Kidney tubule cell (primary cell): ENCODE measurements at regions not wholly inside any gene's neighbourhood (a gene's known extent, or its start where the extent isn't known, plus 50 kb on each side); places are given as distances from the start of the nearest gene placed in this dataset.
"Not testable (repeated sequence)": the region's sequence is repeated elsewhere in the genome, so short reads cannot be mapped to it uniquely, and the experiment has no call there.

Experiments used
- DNase-seq: peaks from one replicate; pipeline ENCODE4 v3.0.0-alpha.2; 2018; ENCODE audit warnings: low spot score

GRCh38 chr3:181264486-181264885, 274.9 kb upstream of the DNAJC19 start:
- no peak for DNase-seq

DNA sequence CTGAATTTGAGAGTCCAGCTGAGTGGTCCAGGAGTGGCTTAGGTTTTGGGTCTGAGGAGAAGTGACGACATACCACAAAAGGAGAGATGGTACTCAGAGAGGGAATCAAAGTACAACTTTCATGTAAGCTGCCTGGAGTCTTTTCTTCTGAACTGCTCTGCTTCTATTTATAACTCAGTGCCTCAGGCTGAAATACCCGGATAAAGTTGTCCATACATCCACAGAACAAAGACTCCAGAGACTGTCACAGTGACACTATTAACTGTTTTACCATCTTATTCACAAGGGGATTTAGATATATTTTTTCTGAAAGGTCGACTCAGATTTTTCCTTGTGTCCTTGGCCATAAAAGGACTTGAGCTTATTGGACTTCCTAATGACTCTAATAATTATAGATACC, 264.3 kb upstream of the DNAJC19 start:
- no peak for DNase-seq

GRCh38 chr3:181252631-181253030, 263.1 kb upstream of the DNAJC19 start:
- DNase-seq, result no peak

- DNase-seq, result no peak
Observed at GRCh38 chr3:181250714-181251113, 261.2 kb upstream of the DNAJC19 start.

DNA sequence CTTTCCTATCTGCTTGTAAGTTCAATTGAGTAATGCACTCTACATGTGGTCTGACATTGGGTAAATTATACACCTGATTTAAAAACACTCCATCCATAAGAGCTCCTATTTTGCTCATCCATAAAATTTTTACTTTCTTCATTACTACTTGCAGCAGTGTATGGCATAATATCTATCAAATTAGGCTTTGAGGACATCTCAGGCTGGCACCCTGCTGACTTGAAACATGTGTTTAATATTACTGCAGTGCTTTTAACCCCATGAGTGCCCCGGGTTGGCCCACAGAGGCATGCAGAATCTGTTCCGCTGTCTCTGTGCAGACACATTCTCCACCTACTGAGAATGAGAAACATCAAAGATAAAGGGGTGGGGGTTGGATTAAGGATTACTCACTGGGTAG, 249.9 kb upstream of the DNAJC19 start:
- no peak for DNase-seq

- DNase-seq, result no peak
Observed at GRCh38 chr3:181230258-181230657, 240.7 kb upstream of the DNAJC19 start.

GRCh38 chr3:181213347-181213746, 223.8 kb upstream of the DNAJC19 start:
- no peak for DNase-seq

DNA sequence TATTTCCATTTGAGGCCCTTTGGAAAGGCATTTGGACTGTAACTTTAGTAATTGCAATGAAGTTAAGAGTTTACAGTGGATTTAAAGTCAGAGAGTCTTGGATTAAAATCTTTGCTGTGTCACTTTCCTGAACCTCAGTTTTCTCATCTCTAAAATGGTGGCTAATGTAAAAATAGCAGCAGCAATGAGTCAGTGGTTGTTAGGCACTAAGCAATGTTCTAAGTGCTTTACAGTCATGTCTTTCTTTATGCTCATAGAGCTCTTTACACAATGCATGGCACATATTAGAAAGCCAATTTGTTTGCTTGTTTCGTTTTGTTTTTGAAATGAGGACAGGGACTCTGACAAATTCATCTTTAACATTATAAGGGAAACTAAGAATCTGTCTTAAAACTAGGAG, 222.7 kb upstream of the DNAJC19 start:
- DNase-seq, result no peak

- peak; percentile 17 for DNase-seq
Observed at GRCh38 chr3:181210275-181210674, 220.7 kb upstream of the DNAJC19 start.

GRCh38 chr3:181189556-181189955, 200.0 kb upstream of the DNAJC19 start:
- DNase-seq, result no peak

DNA sequence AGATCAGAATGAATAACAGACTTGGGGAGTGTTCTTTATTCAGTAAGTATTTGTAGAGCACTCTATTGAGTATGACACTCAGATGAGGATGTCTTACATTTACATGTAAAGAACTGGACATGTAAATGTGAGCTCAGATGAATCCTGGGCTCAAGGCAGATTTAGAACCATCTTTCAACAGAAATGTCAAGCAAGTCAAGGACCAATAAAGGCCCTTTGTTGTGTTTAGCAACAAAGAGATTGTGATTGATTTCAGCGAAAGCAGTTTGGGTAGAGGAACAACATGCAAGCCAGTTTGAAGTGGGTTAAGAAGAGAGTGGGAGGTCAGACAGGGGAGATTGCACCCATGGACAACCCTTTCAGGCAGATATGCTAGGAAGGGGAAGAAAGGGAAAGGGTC, 194.2 kb upstream of the DNAJC19 start:
- no peak for DNase-seq

GRCh38 chr3:181183057-181183456, 193.5 kb upstream of the DNAJC19 start:
- DNase-seq, result not testable (repeated sequence)

DNA sequence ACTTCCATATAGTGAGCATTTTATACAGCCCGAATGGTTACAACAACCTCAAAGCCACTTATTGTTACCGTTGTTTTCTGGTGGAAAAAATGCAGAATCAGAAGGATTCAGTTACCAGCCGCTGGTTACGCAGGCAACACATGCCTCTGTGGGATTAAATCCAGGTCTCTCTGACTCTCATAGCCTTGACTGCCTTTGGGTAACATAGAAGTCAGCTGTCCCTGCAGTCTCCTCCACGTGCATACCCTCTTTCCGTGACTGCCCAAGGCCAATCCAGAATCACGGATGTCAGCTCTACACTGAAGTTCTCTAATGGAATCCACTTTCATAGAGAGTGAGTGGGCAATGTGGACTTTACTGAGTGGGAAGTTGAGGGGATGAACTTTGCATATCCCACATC, 189.5 kb upstream of the DNAJC19 start:
- DNase-seq, result no peak

DNA sequence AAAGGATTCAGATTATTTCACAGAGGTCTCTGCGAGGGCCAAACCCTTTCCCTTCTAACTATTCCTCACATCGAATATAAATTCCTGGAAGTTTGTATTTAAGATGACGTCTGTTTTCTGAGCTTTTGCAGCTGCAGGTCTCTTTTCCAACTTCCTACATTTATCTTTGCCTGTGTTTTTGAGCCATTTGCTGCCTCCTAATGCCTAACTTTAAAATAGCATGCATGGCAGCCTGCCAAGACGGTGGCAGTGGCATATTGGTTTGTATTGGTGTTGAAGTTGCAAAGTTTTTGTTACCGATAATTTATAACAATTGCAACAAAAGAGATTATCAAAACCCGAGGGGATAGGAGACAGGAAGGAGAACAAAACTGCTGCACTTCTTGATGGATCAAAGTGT, 187.1 kb upstream of the DNAJC19 start:
- peak; percentile 59 for DNase-seq

DNA sequence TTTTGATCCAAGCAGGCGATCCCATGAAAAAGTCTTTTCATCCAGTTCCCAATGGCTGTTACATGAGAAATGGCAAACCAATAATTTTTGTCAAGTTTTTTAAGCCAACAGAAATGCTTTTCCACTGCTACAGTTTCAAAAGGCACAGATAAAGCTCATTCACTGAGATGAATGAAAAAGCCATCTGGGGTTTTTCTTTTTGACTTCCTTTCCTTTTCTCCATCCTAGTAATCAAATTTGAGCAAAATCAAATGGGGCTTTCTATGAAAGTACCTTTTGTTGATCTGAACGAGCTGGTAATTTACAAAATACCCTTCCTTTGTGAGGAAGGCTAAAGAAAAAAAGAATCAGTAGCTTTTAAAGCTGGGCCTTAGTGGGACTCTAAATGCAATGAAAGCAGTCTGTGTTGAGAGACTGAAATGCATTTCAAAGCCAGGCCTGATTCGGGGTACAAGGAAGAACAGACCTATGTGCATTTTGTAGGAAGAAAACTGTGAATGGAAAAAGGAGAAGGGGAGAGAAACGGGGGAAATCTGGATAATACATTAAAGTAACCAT, 185.2 kb upstream of the DNAJC19 start:
- no peak for DNase-seq

DNA sequence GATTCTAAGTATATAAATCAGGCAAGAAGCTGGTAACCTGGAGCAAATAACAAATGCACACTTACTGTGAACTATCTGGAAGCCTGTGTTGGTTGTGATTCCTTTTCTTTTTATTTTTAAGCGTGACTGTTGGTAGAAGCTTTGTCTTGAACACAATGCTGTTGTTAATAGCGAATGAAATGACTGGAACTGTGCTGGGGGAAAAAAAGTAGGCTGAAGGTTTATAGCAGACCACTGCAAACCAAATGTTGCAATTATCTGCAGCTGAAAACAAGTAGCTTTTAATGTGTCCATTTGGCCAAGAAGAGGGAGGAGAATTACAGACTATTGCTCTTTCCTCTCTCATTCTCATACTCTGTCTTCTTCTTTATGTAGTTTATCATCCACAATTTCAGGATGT, 184.5 kb upstream of the DNAJC19 start:
- DNase-seq, result no peak

GRCh38 chr3:181173227-181173626, 183.7 kb upstream of the DNAJC19 start:
- no peak for DNase-seq

DNA sequence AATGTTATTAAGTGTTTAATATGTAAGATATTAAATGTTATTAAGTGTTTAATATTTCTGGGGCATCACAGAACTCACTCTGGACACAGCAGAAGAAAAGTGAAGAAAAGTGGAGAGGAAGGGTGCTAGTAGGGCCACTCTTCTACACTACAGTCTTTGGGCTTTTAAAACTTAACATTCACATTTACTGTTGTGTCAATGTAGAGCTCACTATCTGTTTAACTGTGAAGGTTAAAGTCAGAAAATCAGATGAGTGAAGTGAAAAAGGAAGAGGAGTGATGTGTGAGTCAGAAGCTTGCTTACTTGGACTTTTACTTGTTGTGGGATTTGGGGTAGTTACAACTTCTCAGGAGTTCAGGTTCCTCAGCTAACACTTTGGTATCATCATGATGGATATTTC, 145.3 kb upstream of the DNAJC19 start:
- peak; percentile 1 for DNase-seq

GRCh38 chr3:181133832-181134231, 144.3 kb upstream of the DNAJC19 start:
- DNase-seq, result no peak

- DNase-seq, result no peak
Observed at GRCh38 chr3:181105646-181106045, 116.1 kb upstream of the DNAJC19 start.

- DNase-seq, result peak; percentile 12
Observed at GRCh38 chr3:181103605-181104004, 114.1 kb upstream of the DNAJC19 start.

DNA sequence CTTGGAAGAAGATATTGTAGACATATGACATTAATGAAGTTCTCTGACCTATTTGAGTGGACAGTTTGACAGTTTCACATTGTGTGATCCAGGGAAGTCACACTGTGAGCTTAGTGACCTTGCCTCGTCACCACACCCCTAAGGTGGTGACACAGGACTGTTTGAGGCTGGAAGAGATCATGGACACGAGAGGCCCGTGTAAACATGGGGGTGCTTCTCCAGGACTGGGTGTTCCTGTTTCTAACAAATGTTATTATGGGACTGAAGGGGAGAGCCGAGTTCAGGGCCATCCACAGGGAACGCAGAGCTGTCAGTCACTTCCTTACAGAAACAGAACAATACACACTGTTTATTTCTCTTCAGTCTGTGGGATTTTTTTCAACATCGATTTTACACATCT, 96.5 kb upstream of the DNAJC19 start:
- no peak for DNase-seq

DNA sequence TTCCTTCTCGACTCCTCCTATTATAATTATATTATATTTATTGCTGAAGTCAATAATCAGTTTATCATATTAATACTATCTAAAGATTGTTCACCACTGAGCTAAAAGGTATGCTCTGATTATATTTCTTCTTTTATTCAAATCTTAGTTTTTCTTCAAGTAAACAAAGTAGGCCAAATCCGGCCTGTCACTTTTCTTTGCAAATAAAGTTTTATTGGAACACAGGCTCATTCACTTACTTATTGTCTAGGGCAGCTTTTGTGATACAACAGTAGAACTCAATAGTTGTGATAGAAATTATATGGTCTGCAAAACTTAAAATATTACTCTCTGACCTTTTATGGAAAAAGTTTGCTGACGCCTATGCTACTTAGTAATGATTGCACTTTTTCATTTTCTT, 92.4 kb upstream of the DNAJC19 start:
- DNase-seq, result no peak

DNA sequence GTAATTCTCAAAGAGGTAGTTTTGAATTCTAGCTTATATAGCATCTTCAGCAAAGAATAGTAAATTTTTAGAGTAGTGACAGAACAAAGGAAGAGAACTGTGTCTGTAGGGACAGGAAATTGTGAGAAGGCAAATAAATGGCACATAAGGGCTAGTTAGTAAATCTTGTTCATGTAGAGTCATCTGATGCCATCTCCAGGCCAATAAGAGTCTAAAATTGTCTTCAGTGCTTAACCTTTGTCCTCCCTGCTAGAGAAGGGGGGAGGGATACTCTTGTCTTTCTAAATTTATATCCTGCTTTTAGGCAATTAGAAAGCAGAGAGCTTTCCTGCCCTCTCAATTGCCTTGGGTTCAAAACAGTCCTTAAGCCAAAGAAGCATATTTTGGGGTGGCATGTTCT, 87.0 kb upstream of the DNAJC19 start:
- no peak for DNase-seq

DNA sequence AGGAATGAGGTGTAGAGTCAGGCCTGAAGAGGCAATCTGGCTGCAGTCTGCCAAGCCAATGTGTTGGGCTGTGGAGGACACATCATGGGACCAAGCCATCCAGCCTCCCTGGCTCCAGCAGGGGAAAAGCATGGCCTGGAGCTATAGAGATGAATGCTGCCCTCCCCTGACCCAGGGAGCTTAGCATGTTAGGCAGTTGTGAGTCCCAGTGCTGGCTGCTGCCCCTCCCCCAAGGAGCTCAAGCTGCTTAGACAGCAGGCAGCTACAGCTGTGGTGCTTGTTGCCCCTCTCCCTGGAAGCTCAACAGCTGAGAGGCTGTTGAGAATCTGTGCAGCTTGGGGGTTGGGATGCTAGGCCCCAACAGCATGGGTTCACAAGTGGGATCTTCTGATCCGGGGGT, 85.6 kb upstream of the DNAJC19 start:
- DNase-seq, result no peak
